ENCODE measurements at regions not wholly inside any gene's neighbourhood (a gene's known extent, or its start where the extent isn't known, plus 50 kb on each side); places are given as distances from the start of the nearest gene placed in this dataset.
"Not testable (repeated sequence)": the region's sequence is repeated elsewhere in the genome, so short reads cannot be mapped to it uniquely, and the experiment has no call there.

DNA sequence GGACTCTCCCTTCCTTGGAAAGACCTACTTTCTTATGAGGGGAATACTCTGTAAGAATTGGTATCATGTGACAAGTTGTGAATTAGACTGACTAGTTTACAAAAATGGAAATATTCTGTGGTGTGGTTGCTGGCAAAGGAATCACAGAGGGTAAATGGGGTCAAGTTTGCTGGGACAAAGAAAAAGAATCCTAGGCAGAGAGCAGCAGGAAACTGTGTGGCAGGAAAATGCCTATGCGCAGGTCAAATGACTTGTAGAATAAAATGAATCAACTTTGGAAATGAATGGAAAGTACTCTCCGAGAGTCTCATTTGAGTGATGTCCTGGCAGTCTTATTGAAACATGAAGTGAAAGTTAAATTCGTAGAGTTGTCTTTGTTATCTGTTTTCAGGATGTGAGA lies 1250.7 kb downstream of the UQCRFS1 start:
- Mint-ChIP-seq H3K9me3 (no peaks in the 10 kb centered on the region), H3K36me3 (ENCODE audit: low read depth) (no peaks in the 10 kb centered on the region), H3K27ac (no peak overlapping the region), H3K4me3 (no peak overlapping the region), H3K4me1 (no peaks in the 10 kb centered on the region), H3K27me3 (no peaks in the 10 kb centered on the region)
- intact Hi-C loops (cut with micrococcal nuclease), result no loop called here
- ATAC-seq (ENCODE audit: low read depth) (no peak), DNase-seq (no peak)
- TF ChIP-seq, protein P1, sequence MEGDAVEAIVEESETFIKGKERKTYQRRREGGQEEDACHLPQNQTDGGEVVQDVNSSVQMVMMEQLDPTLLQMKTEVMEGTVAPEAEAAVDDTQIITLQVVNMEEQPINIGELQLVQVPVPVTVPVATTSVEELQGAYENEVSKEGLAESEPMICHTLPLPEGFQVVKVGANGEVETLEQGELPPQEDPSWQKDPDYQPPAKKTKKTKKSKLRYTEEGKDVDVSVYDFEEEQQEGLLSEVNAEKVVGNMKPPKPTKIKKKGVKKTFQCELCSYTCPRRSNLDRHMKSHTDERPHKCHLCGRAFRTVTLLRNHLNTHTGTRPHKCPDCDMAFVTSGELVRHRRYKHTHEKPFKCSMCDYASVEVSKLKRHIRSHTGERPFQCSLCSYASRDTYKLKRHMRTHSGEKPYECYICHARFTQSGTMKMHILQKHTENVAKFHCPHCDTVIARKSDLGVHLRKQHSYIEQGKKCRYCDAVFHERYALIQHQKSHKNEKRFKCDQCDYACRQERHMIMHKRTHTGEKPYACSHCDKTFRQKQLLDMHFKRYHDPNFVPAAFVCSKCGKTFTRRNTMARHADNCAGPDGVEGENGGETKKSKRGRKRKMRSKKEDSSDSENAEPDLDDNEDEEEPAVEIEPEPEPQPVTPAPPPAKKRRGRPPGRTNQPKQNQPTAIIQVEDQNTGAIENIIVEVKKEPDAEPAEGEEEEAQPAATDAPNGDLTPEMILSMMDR (IDR thresholded peaks at IDR 0.05), result no peak
- ChIA-PET CTCF (no interaction called here), POLR2A (no interaction called here)

DNA sequence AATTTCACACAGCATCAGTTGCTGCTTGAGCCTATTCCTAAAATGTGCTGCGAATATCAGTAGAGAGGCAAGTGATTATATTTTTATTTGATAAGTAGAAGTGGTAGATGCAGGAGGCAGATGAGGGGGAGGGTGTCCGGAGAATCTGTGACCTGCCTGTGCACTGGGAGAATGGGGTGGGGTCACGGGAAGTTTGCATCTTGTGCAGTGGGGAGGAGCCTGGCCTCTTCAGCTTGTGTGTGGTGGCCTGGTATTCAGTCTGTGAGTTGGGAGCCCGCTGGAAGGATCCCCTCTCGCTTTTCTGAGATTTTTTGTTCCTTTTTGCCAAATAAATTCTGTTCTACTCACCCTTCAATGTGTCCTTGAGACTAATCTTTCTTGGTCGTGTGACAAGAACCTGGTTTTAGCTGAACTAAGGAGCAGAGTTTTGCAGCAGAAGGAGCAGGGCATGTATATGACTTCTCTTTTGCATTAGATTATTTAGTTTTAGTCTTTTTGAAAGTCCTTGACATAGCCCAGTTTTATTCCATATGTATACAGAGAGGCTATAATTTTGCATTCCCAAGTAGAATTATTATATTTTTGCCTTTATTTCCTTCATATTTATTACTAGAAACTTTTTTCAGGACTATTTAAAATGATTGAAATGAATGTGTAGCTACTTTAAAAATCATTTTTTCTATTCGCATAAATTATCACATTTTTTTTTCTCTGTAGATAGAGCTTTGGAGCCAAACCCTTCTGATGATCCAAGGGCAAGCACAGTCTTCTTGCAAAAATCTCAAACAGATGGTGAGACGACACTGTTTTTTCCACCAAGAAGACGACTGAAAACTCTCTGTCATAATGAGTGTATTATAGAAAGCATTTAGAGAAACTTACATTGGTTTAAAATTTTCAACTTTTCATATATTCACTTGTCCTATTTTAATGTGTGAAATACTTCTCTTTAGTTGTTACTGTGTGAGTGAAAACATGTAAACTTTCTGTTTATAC lies 1257.2 kb downstream of the UQCRFS1 start:
- Mint-ChIP-seq H3K4me1 (no peaks in the 10 kb centered on the region), H3K9me3 (no peaks in the 10 kb centered on the region), H3K36me3 (ENCODE audit: low read depth) (no peaks in the 10 kb centered on the region), H3K27me3 (no peaks in the 10 kb centered on the region), H3K27ac (no peak overlapping the region), H3K4me3 (no peak overlapping the region)
- DNase-seq (no peak), ATAC-seq (ENCODE audit: low read depth) (no peak)
- TF ChIP-seq, protein P1 (IDR thresholded peaks at IDR 0.05), result no peak
- POLR2A ChIA-PET, result no interaction called here
- intact Hi-C loops (cut with micrococcal nuclease), result no loop called here
- CTCF ChIA-PET, result no interaction called here

DNA sequence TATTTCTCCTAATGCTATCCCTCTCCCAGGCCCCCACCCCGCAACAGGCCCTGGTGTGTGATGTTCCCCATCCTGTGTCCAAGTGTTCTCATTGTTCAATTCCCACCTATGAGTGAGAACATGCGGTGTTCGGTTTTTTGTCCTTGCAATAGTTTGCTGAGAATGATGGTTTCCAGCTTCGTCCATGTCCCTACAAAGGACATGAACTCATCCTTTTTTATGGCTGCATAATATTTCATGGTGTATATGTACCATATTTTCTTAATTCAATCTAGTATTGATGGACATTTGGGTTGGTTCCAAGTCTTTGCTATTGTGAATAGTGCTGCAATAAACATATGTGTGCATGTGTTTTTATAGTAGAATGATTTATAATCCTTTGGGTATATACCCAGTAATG lies 1270.3 kb downstream of the UQCRFS1 start:
- POLR2A ChIA-PET; H3K27ac Mint-ChIP-seq; CTCF ChIA-PET; intact Hi-C loops (cut with micrococcal nuclease); ATAC-seq (ENCODE audit: low read depth); H3K36me3 Mint-ChIP-seq (ENCODE audit: low read depth); DNase-seq; H3K4me3 Mint-ChIP-seq; H3K27me3 Mint-ChIP-seq; H3K4me1 Mint-ChIP-seq: not testable (repeated sequence)
- H3K9me3 Mint-ChIP-seq, result peaks cover 23% of the 10 kb centered on the region

DNA sequence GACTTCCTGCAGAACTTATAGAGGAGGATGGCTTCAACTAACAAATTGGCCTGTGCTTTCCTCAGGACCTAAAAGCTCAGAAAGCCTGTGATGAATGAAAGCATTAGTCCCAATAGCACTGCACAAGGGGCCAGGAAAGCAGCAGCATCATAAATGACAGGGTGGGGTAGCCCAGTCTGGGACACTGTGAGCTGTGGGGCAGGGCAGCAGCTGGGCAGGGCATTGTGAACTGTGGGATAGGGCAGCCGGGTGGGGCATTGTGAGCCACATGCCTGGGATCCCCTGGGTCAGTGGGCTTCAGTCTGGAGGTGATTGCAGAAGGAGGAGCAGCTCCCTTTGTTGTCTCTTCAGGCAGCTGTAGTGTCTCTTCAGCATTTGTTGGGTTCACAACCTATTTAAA lies 1276.8 kb downstream of the UQCRFS1 start:
- CTCF ChIA-PET, result no interaction called here
- H3K36me3 Mint-ChIP-seq (ENCODE audit: low read depth), result no peaks in the 10 kb centered on the region
- intact Hi-C loops (cut with micrococcal nuclease), result no loop called here
- no peaks in the 10 kb centered on the region for H3K4me1 Mint-ChIP-seq
- DNase-seq, result no peak
- POLR2A ChIA-PET, result no interaction called here
- peaks cover 2% of the 10 kb centered on the region for H3K9me3 Mint-ChIP-seq
- H3K27me3 Mint-ChIP-seq, result no peaks in the 10 kb centered on the region
- H3K4me3 Mint-ChIP-seq, result no peak overlapping the region
- TF ChIP-seq, protein P1 (IDR thresholded peaks at IDR 0.05), result no peak
- no peak for ATAC-seq (ENCODE audit: low read depth)
- H3K27ac Mint-ChIP-seq, result no peak overlapping the region

DNA sequence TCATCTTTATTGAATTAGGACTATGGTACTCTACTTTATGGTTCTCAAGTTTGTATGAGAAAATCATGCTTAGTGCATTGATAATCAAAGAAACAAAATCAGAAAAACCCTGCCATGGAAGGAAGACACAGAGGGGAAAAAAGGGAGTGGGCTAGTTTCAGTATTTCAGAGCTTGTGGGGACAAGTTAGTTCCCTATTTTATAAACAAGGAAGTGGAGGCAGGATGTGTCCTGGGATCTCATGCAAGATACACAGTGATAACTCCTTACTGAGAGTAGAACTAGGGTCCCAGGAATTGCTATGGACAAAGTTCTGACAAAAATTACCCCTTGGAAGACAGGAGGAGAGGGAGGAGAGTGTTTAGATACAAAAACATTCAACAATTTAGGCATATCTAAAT lies 1277.3 kb downstream of the UQCRFS1 start:
- intact Hi-C loops (cut with micrococcal nuclease), result no loop called here
- H3K27ac Mint-ChIP-seq, result no peak overlapping the region
- no peaks in the 10 kb centered on the region for H3K36me3 Mint-ChIP-seq (ENCODE audit: low read depth)
- no peak overlapping the region for H3K4me3 Mint-ChIP-seq
- no peak for ATAC-seq (ENCODE audit: low read depth)
- ChIA-PET CTCF (no interaction called here), POLR2A (no interaction called here)
- TF ChIP-seq, protein P1 (IDR thresholded peaks at IDR 0.05), result no peak
- H3K9me3 Mint-ChIP-seq, result peaks cover 2% of the 10 kb centered on the region
- no peak for DNase-seq
- no peaks in the 10 kb centered on the region for H3K4me1 Mint-ChIP-seq
- H3K27me3 Mint-ChIP-seq, result no peaks in the 10 kb centered on the region
